Fibroblast of lung (primary cell): ENCODE measurements at regions not wholly inside any gene's neighbourhood (a gene's known extent, or its start where the extent isn't known, plus 50 kb on each side); places are given as distances from the start of the nearest gene placed in this dataset.

ENCODE experiments used
- DNase-seq, 2 donors: peaks; one replicate each; pipeline versions ENCODE4 v3.0.0 to v3.0.0-alpha.2; 2010; ENCODE audit warnings: low read depth in 2 of 2
- H2AFZ ChIP-seq: 2 replicates; pipeline ENCODE4 v1.5.1; 2012; ENCODE audit warnings: low read length, control low read depth, inconsistent platforms
- H3K27ac ChIP-seq: 2 replicates; pipeline ENCODE4 v1.5.1; 2011; ENCODE audit warnings: low read length, control low read depth; ENCODE audit not compliant: insufficient read depth
- H3K27me3 ChIP-seq: 2 replicates; pipeline ENCODE4 v1.5.1; 2011; ENCODE audit warnings: mild to moderate bottlenecking, low read length; ENCODE audit not compliant: control insufficient read depth, insufficient read depth
- H3K36me3 ChIP-seq: 2 replicates; pipeline ENCODE4 v1.5.1; 2011; ENCODE audit warnings: low read length; ENCODE audit not compliant: control insufficient read depth, insufficient read depth
- H3K4me1 ChIP-seq: 2 replicates; pipeline ENCODE4 v1.5.1; 2011; ENCODE audit warnings: low read length; ENCODE audit not compliant: control insufficient read depth, insufficient read depth; ENCODE audit errors: extremely low read depth
- H3K4me2 ChIP-seq: 2 replicates; pipeline ENCODE4 v1.5.1; 2011; ENCODE audit warnings: low read length, control low read depth; ENCODE audit not compliant: insufficient read depth; ENCODE audit errors: extremely low read depth
- H3K4me3 ChIP-seq, 4 experiments: fragments of 200-600 bp in 1 of 4; sonication (generic) in 1 of 4; replicated peaks in 1 of 4; 2 replicates each; pipeline ENCODE4 v1.5.1; 2011 to 2016; ENCODE audit warnings: low read length in 4 of 4, low read depth in 3 of 4, mild to moderate bottlenecking in 3 of 4, control low read depth in 2 of 4, inconsistent platforms in 1 of 4, mixed read lengths in 1 of 4; ENCODE audit not compliant: insufficient read depth in 1 of 4; ENCODE audit errors: control extremely low read depth in 1 of 4
- H3K79me2 ChIP-seq: 2 replicates; pipeline ENCODE4 v1.5.1; 2012; ENCODE audit warnings: mild to moderate bottlenecking, low read length, inconsistent platforms; ENCODE audit not compliant: control insufficient read depth, insufficient read depth
- H3K9ac ChIP-seq: 2 replicates; pipeline ENCODE4 v1.5.1; 2011; ENCODE audit warnings: mild to moderate bottlenecking, low read length, control low read depth; ENCODE audit not compliant: insufficient read depth
- H3K9me3 ChIP-seq: 2 replicates; pipeline ENCODE4 v1.5.1; 2012; ENCODE audit warnings: low read depth, low read length; ENCODE audit not compliant: control insufficient read depth, insufficient read depth
- H4K20me1 ChIP-seq: 2 replicates; pipeline ENCODE4 v1.5.1; 2011; ENCODE audit warnings: low read length; ENCODE audit not compliant: control insufficient read depth, insufficient read depth; ENCODE audit errors: extremely low read depth
- CTCF ChIP-seq, 2 donors: IDR thresholded peaks in 1 of 2; conservative IDR thresholded peaks in 1 of 2; 1 replicate in 1 of 2; 2 replicates in 1 of 2; pipeline ENCODE4 v1.5.1; 2011 to 2012; ENCODE audit warnings: low read length in 2 of 2, control low read depth in 1 of 2, inconsistent platforms in 1 of 2, low read depth in 1 of 2, mild to moderate bottlenecking in 1 of 2
- EZH2 ChIP-seq: IDR thresholded peaks from 2 replicates; pipeline ENCODE4 v1.5.1; 2012; ENCODE audit warnings: low read length, control low read depth, mild to moderate bottlenecking; ENCODE audit errors: missing control alignments

GRCh38 chr19:28399187-28399586 lies 813.8 kb downstream of the UQCRFS1 start:
- no peaks in the 10 kb centered on the region for H3K79me2 ChIP-seq
- H3K27me3 ChIP-seq: no peaks in the 10 kb centered on the region
- no peak overlapping the region for H2AFZ ChIP-seq
- H3K9ac ChIP-seq: no peak overlapping the region
- TF ChIP-seq EZH2: no peak
- no peak for TF ChIP-seq CTCF (conservative IDR thresholded peaks at IDR 0.05 in 1 of 2, IDR thresholded peaks at IDR 0.05 in 1 of 2; ENCODE audit: low read depth in 1 of 2, low read length in 2 of 2)
- H3K27ac ChIP-seq: no peak overlapping the region
- H3K36me3 ChIP-seq: no peaks in the 10 kb centered on the region
- H4K20me1 ChIP-seq: no peaks in the 10 kb centered on the region
- H3K4me2 ChIP-seq: no peak overlapping the region
- no peaks in the 10 kb centered on the region for H3K4me1 ChIP-seq
- H3K4me3 ChIP-seq: no peak overlapping the region
- DNase-seq: no peak
- H3K9me3 ChIP-seq: no peaks in the 10 kb centered on the region

GRCh38 chr19:28397800-28398199 lies 815.2 kb downstream of the UQCRFS1 start:
- Histone ChIP-seq H3K27me3 (no peaks in the 10 kb centered on the region), H3K4me2 (no peak overlapping the region), H3K4me1 (no peaks in the 10 kb centered on the region), H3K9ac (no peak overlapping the region), H3K79me2 (no peaks in the 10 kb centered on the region), H3K36me3 (no peaks in the 10 kb centered on the region), H3K27ac (no peak overlapping the region), H3K4me3 (no peak overlapping the region), H4K20me1 (no peaks in the 10 kb centered on the region), H3K9me3 (no peaks in the 10 kb centered on the region), H2AFZ (no peak overlapping the region)
- no peak for TF ChIP-seq EZH2
- TF ChIP-seq CTCF (conservative IDR thresholded peaks at IDR 0.05 in 1 of 2, IDR thresholded peaks at IDR 0.05 in 1 of 2; ENCODE audit: low read depth in 1 of 2, low read length in 2 of 2): no peak
- no peak for DNase-seq

- H3K27ac ChIP-seq: no peak overlapping the region
- DNase-seq: no peak
- H3K9me3 ChIP-seq: no peaks in the 10 kb centered on the region
- no peaks in the 10 kb centered on the region for H3K79me2 ChIP-seq
- no peak overlapping the region for H3K9ac ChIP-seq
- no peaks in the 10 kb centered on the region for H4K20me1 ChIP-seq
- H3K4me2 ChIP-seq: no peak overlapping the region
- TF ChIP-seq EZH2: no peak
- no peak for TF ChIP-seq CTCF (conservative IDR thresholded peaks at IDR 0.05 in 1 of 2, IDR thresholded peaks at IDR 0.05 in 1 of 2; ENCODE audit: low read depth in 1 of 2, low read length in 2 of 2)
- H3K36me3 ChIP-seq: no peaks in the 10 kb centered on the region
- no peak overlapping the region for H2AFZ ChIP-seq
- H3K4me1 ChIP-seq: no peaks in the 10 kb centered on the region
- H3K27me3 ChIP-seq: no peaks in the 10 kb centered on the region
- no peak overlapping the region for H3K4me3 ChIP-seq
Observed at GRCh38 chr19:28397306-28397705, 815.6 kb downstream of the UQCRFS1 start.
